ENCODE measurements at regions not wholly inside any gene's neighbourhood (a gene's known extent, or its start where the extent isn't known, plus 50 kb on each side); places are given as distances from the start of the nearest gene placed in this dataset.

- no peak for TF ChIP-seq CTCF (conservative IDR thresholded peaks at IDR 0.05)
- H3K4me1 ChIP-seq (ENCODE audit: control insufficient read depth, insufficient read depth, low read length): no peaks in the 10 kb centered on the region
- Mint-ChIP-seq H3K27me3 (ENCODE audit: insufficient read depth) (no peaks in the 10 kb centered on the region), H3K4me1 (no peaks in the 10 kb centered on the region), H3K36me3 (ENCODE audit: low read depth) (no peaks in the 10 kb centered on the region), H3K4me3 (no peak overlapping the region), H3K9me3 (no peaks in the 10 kb centered on the region), H3K27ac (no peak overlapping the region)
- no peak overlapping the region for H3K4me3 ChIP-seq (ENCODE audit: low read length)
- no peak overlapping the region for H3K27ac ChIP-seq (ENCODE audit: low read depth, low read length)
- no peaks in the 10 kb centered on the region for H3K36me3 ChIP-seq (ENCODE audit: control insufficient read depth, insufficient read depth, low read length)
- WGBS, 2 experiments (ENCODE audit: insufficient coverage in 1 of 2, insufficient read length in 1 of 2): 90% methylated on average over 2 of the region's 2 CpGs; no CpG with 5 or more reads in 1 of the 2 experiments
- H3K9me3 ChIP-seq (ENCODE audit: control insufficient read depth, low read length): no peaks in the 10 kb centered on the region
- H3K9ac ChIP-seq (ENCODE audit: extremely low read depth, low read length, poor library complexity, severe bottlenecking): no peak overlapping the region
- DNase-seq: no peak
- no peaks in the 10 kb centered on the region for H3K27me3 ChIP-seq (ENCODE audit: control insufficient read depth, insufficient read depth, low read length, poor library complexity, severe bottlenecking)
These were observed 86.8 kb downstream of the C21orf91 start for GRCh38 chr21:17732306-17732705.

GRCh38 chr21:17731554-17731953, 87.6 kb downstream of the C21orf91 start:
- Histone ChIP-seq H3K4me1 (ENCODE audit: control insufficient read depth, insufficient read depth, low read length) (no peaks in the 10 kb centered on the region), H3K27ac (ENCODE audit: low read depth, low read length) (no peak overlapping the region), H3K9me3 (ENCODE audit: control insufficient read depth, low read length) (no peaks in the 10 kb centered on the region), H3K9ac (ENCODE audit: extremely low read depth, low read length, poor library complexity, severe bottlenecking) (no peak overlapping the region), H3K27me3 (ENCODE audit: control insufficient read depth, insufficient read depth, low read length, poor library complexity, severe bottlenecking) (no peaks in the 10 kb centered on the region), H3K4me3 (ENCODE audit: low read length) (no peak overlapping the region), H3K36me3 (ENCODE audit: control insufficient read depth, insufficient read depth, low read length) (no peaks in the 10 kb centered on the region)
- DNase-seq: no peak
- H3K27me3 Mint-ChIP-seq (ENCODE audit: insufficient read depth): no peaks in the 10 kb centered on the region
- no peak for TF ChIP-seq CTCF (conservative IDR thresholded peaks at IDR 0.05)
- H3K36me3 Mint-ChIP-seq (ENCODE audit: low read depth): no peaks in the 10 kb centered on the region
- no peak overlapping the region for H3K4me3 Mint-ChIP-seq
- no peak overlapping the region for H3K27ac Mint-ChIP-seq
- H3K9me3 Mint-ChIP-seq: no peaks in the 10 kb centered on the region
- H3K4me1 Mint-ChIP-seq: no peaks in the 10 kb centered on the region
- WGBS, 2 experiments (ENCODE audit: insufficient coverage in 1 of 2, insufficient read length in 1 of 2): 80 to 97% methylated on average over 1 to 3 of the region's 4 CpGs

DNA sequence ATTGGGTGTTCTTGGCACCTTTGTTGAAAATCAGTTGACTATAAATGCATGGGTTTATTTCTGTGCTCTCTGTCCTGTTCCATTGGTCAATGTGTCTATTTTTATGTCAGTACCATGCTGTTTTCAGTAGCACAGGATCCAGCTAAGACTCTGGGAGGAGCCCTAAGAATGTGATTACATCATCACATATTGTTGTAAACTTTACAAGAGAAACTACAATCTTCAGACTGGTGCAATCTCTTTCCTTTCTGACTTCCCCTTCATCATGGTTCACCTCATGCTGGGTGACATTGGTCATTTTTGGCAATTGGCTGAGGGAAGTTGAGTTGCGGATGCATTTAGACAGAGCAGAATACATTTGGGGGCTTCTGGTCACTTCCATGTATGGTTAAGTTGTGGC, 88.4 kb downstream of the C21orf91 start:
- H3K9ac ChIP-seq (ENCODE audit: extremely low read depth, low read length, poor library complexity, severe bottlenecking): no peak overlapping the region
- H3K27ac ChIP-seq (ENCODE audit: low read depth, low read length): no peak overlapping the region
- no peaks in the 10 kb centered on the region for H3K36me3 Mint-ChIP-seq (ENCODE audit: low read depth)
- H3K36me3 ChIP-seq (ENCODE audit: control insufficient read depth, insufficient read depth, low read length): no peaks in the 10 kb centered on the region
- H3K4me3 Mint-ChIP-seq: no peak overlapping the region
- TF ChIP-seq CTCF (conservative IDR thresholded peaks at IDR 0.05): no peak
- H3K4me1 Mint-ChIP-seq: no peaks in the 10 kb centered on the region
- no peak for DNase-seq
- no peaks in the 10 kb centered on the region for H3K9me3 ChIP-seq (ENCODE audit: control insufficient read depth, low read length)
- H3K4me1 ChIP-seq (ENCODE audit: control insufficient read depth, insufficient read depth, low read length): no peaks in the 10 kb centered on the region
- 95% methylated on average over 1 of the region's 1 CpG; no CpG with 5 or more reads in 1 of the 2 experiments for WGBS, 2 experiments (ENCODE audit: insufficient coverage in 1 of 2, insufficient read length in 1 of 2)
- H3K4me3 ChIP-seq (ENCODE audit: low read length): no peak overlapping the region
- H3K9me3 Mint-ChIP-seq: no peaks in the 10 kb centered on the region
- H3K27me3 Mint-ChIP-seq (ENCODE audit: insufficient read depth): no peaks in the 10 kb centered on the region
- H3K27ac Mint-ChIP-seq: no peak overlapping the region
- no peaks in the 10 kb centered on the region for H3K27me3 ChIP-seq (ENCODE audit: control insufficient read depth, insufficient read depth, low read length, poor library complexity, severe bottlenecking)

Data from endodermal cell (in vitro differentiated cells).